Activated T-cell treated with anti-CD3 and anti-CD28 coated beads, Interleukin-2, amount 50 U/mL, for 4 hours (primary cell): ENCODE measurements at regions not wholly inside any gene's neighbourhood (a gene's known extent, or its start where the extent isn't known, plus 50 kb on each side); places are given as distances from the start of the nearest gene placed in this dataset.

Experiments
- ATAC-seq, 2 donors: fragments of 200-7000 bp; cut with Tn5 transposase; one replicate each; pipeline ENCODE4 v1.10.0; 2021
- DNase-seq: peaks from one replicate; pipeline ENCODE4 v3.0.0-alpha.2; 2020
- H3K27me3 Mint-ChIP-seq: one replicate; pipeline ENCODE4 v1.8.0; 2021; ENCODE audit warnings: low read depth, mixed read lengths
- H3K36me3 Mint-ChIP-seq: one replicate; pipeline ENCODE4 v1.8.0; 2022; ENCODE audit warnings: mixed read lengths; ENCODE audit not compliant: insufficient read depth
- H3K4me1 Mint-ChIP-seq: one replicate; pipeline ENCODE4 v1.8.0; 2021; ENCODE audit warnings: low read depth, mixed read lengths
- H3K4me3 Mint-ChIP-seq: one replicate; pipeline ENCODE4 v1.8.0; 2021; ENCODE audit warnings: mild to moderate bottlenecking, moderate library complexity, mixed read lengths
- H3K9me3 Mint-ChIP-seq: one replicate; pipeline ENCODE4 v1.8.0; 2021; ENCODE audit warnings: mixed read lengths

GRCh38 chr10:4673279-4674040 lies 152.5 kb upstream of the AKR1E2 start:
- Mint-ChIP-seq H3K36me3 (no peaks in the 10 kb centered on the region), H3K27me3 (peaks cover 31% of the 10 kb centered on the region)

GRCh38 chr10:4672201-4672600 lies 153.8 kb upstream of the AKR1E2 start:
- no peak overlapping the region for H3K4me3 Mint-ChIP-seq
- no peaks in the 10 kb centered on the region for H3K4me1 Mint-ChIP-seq
- DNase-seq = no peak
- ATAC-seq = no peak
- peaks cover 29% of the 10 kb centered on the region for H3K27me3 Mint-ChIP-seq
- no peaks in the 10 kb centered on the region for H3K36me3 Mint-ChIP-seq
- H3K9me3 Mint-ChIP-seq = peaks cover 12% of the 10 kb centered on the region

More at GRCh38 chr10:4673279-4674040, 152.5 kb upstream of the AKR1E2 start:
- H3K4me3 Mint-ChIP-seq = no peak overlapping the region
- no peak for ATAC-seq
- H3K9me3 Mint-ChIP-seq = peaks cover 11% of the 10 kb centered on the region
- no peaks in the 10 kb centered on the region for H3K4me1 Mint-ChIP-seq
- DNase-seq = no peak

GRCh38 chr10:4671451-4672145 lies 154.4 kb upstream of the AKR1E2 start:
- Mint-ChIP-seq H3K4me1 (no peaks in the 10 kb centered on the region), H3K9me3 (peaks cover 12% of the 10 kb centered on the region), H3K27me3 (peaks cover 26% of the 10 kb centered on the region), H3K4me3 (no peak overlapping the region), H3K36me3 (no peaks in the 10 kb centered on the region)
- ATAC-seq (no peak), DNase-seq (no peak)

- Mint-ChIP-seq H3K4me1 (no peaks in the 10 kb centered on the region), H3K9me3 (peaks cover 12% of the 10 kb centered on the region), H3K36me3 (no peaks in the 10 kb centered on the region), H3K4me3 (no peak overlapping the region), H3K27me3 (peaks cover 19% of the 10 kb centered on the region)
- ATAC-seq = no peak
- no peak for DNase-seq
Measured at GRCh38 chr10:4670737-4671136, 155.3 kb upstream of the AKR1E2 start.

- DNase-seq (no peak), ATAC-seq (no peak)
- Mint-ChIP-seq H3K4me1 (no peaks in the 10 kb centered on the region), H3K36me3 (no peaks in the 10 kb centered on the region), H3K9me3 (peaks cover 12% of the 10 kb centered on the region), H3K27me3 (peaks cover 10% of the 10 kb centered on the region), H3K4me3 (no peak overlapping the region)
Measured at GRCh38 chr10:4669585-4669984, 156.4 kb upstream of the AKR1E2 start.

- Mint-ChIP-seq H3K4me1 (peaks cover 6% of the 10 kb centered on the region), H3K36me3 (no peaks in the 10 kb centered on the region), H3K27me3 (peaks cover 10% of the 10 kb centered on the region), H3K9me3 (peaks cover under 1% of the 10 kb centered on the region), H3K4me3 (no peak overlapping the region)
- no peak for DNase-seq
- peak; percentile 95 to 97 for ATAC-seq
Measured at GRCh38 chr10:4663162-4663992, 162.6 kb upstream of the AKR1E2 start.

GRCh38 chr10:4662576-4663161 lies 163.3 kb upstream of the AKR1E2 start:
- no peak overlapping the region for H3K4me3 Mint-ChIP-seq
- ATAC-seq = no peak
- H3K4me1 Mint-ChIP-seq = peaks cover 6% of the 10 kb centered on the region
- DNase-seq = no peak
- H3K9me3 Mint-ChIP-seq = no peaks in the 10 kb centered on the region
- no peaks in the 10 kb centered on the region for H3K36me3 Mint-ChIP-seq
- H3K27me3 Mint-ChIP-seq = peaks cover 10% of the 10 kb centered on the region

GRCh38 chr10:4661511-4662255 lies 164.3 kb upstream of the AKR1E2 start:
- peaks cover 10% of the 10 kb centered on the region for H3K27me3 Mint-ChIP-seq
- H3K4me1 Mint-ChIP-seq = peaks cover 6% of the 10 kb centered on the region
- H3K36me3 Mint-ChIP-seq = no peaks in the 10 kb centered on the region
- H3K4me3 Mint-ChIP-seq = no peak overlapping the region
- no peaks in the 10 kb centered on the region for H3K9me3 Mint-ChIP-seq
- no peak for DNase-seq
- ATAC-seq = no peak

- Mint-ChIP-seq H3K9me3 (no peaks in the 10 kb centered on the region), H3K4me3 (no peak overlapping the region), H3K36me3 (no peaks in the 10 kb centered on the region), H3K27me3 (peaks cover 10% of the 10 kb centered on the region), H3K4me1 (peaks cover 9% of the 10 kb centered on the region)
- no peak for ATAC-seq
- DNase-seq = no peak
Measured at GRCh38 chr10:4658777-4659176, 167.2 kb upstream of the AKR1E2 start.

GRCh38 chr10:4656576-4657194 lies 169.3 kb upstream of the AKR1E2 start:
- Mint-ChIP-seq H3K36me3 (no peaks in the 10 kb centered on the region), H3K4me1 (peaks cover 18% of the 10 kb centered on the region), H3K9me3 (no peaks in the 10 kb centered on the region), H3K4me3 (no peak overlapping the region), H3K27me3 (peaks cover 3% of the 10 kb centered on the region)
- DNase-seq = peak; percentile 41
- ATAC-seq = no peak

- no peaks in the 10 kb centered on the region for H3K36me3 Mint-ChIP-seq
- no peak overlapping the region for H3K4me3 Mint-ChIP-seq
- peaks cover 26% of the 10 kb centered on the region for H3K4me1 Mint-ChIP-seq
- peaks cover 3% of the 10 kb centered on the region for H3K27me3 Mint-ChIP-seq
- no peak for ATAC-seq
- DNase-seq = no peak
- no peaks in the 10 kb centered on the region for H3K9me3 Mint-ChIP-seq
Measured at GRCh38 chr10:4655879-4656278, 170.1 kb upstream of the AKR1E2 start.

- DNase-seq (no peak), ATAC-seq (no peak)
- Mint-ChIP-seq H3K4me3 (no peak overlapping the region), H3K4me1 (peaks cover 27% of the 10 kb centered on the region), H3K27me3 (peaks cover 1% of the 10 kb centered on the region), H3K36me3 (no peaks in the 10 kb centered on the region), H3K9me3 (no peaks in the 10 kb centered on the region)
Measured at GRCh38 chr10:4655406-4655805, 170.6 kb upstream of the AKR1E2 start.

GRCh38 chr10:4654496-4654895 lies 171.5 kb upstream of the AKR1E2 start:
- Mint-ChIP-seq H3K36me3 (no peaks in the 10 kb centered on the region), H3K4me3 (no peak overlapping the region), H3K27me3 (no peaks in the 10 kb centered on the region), H3K9me3 (no peaks in the 10 kb centered on the region), H3K4me1 (peaks cover 32% of the 10 kb centered on the region)
- no peak for DNase-seq
- no peak for ATAC-seq
